Fibroblast of pulmonary artery (primary cell): ENCODE measurements at regions not wholly inside any gene's neighbourhood (a gene's known extent, or its start where the extent isn't known, plus 50 kb on each side); places are given as distances from the start of the nearest gene placed in this dataset.

Source experiments
- DNase-seq: peaks from one replicate; pipeline ENCODE4 v3.0.0-alpha.2; 2010; ENCODE audit warnings: low read depth
- H3K4me3 ChIP-seq: replicated peaks from 2 replicates; pipeline ENCODE4 v1.5.1; 2011; ENCODE audit warnings: low read depth, mild to moderate bottlenecking, control low read depth, low read length, moderate library complexity
- TF ChIP-seq, protein P1 (sequence below): IDR thresholded peaks from 2 replicates; pipeline ENCODE4 v1.5.1; 2011; ENCODE audit warnings: mild to moderate bottlenecking, control low read depth, low read length, inconsistent platforms; ENCODE audit errors: missing control alignments

DNA sequence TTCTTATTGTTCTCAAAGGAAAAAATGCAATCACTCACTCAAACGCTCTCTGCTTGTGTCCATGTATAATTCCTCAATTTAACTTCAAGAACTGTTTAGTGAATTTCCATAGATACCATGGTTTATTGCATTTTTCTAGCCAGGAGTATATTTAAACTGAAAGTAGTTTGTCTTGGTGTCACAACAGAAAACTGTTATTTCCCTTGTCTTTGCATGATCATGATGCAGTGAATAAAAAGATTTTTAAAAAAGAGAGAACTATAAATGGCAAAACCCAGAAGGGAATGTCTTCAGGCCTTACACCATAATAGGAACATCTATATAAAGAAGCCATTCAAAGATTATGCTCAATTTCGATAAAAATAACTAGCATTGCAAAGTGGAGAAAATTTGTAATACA is 523.5 kb upstream of the ADGRL4 start:
- no peak for DNase-seq
- H3K4me3 ChIP-seq = no peak overlapping the region
- TF ChIP-seq, protein P1, sequence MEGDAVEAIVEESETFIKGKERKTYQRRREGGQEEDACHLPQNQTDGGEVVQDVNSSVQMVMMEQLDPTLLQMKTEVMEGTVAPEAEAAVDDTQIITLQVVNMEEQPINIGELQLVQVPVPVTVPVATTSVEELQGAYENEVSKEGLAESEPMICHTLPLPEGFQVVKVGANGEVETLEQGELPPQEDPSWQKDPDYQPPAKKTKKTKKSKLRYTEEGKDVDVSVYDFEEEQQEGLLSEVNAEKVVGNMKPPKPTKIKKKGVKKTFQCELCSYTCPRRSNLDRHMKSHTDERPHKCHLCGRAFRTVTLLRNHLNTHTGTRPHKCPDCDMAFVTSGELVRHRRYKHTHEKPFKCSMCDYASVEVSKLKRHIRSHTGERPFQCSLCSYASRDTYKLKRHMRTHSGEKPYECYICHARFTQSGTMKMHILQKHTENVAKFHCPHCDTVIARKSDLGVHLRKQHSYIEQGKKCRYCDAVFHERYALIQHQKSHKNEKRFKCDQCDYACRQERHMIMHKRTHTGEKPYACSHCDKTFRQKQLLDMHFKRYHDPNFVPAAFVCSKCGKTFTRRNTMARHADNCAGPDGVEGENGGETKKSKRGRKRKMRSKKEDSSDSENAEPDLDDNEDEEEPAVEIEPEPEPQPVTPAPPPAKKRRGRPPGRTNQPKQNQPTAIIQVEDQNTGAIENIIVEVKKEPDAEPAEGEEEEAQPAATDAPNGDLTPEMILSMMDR = no peak

DNA sequence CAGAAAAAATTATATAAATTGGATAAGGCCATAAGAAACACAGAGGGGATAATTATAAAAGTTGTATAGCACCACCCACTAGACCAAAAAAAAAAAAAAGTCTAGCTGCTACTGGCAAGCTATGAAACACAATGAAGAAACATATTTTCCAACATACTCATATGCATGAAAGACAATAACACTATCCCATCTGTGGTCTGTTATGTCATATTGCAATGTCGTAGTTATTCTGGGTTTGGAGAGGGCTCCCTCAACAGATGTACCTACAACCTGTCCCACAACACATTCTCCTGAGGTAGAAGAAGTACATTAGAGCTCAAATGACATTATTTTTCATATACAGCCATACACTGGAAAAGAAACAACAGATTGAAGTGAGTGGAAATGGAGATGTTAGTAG is 517.6 kb upstream of the ADGRL4 start:
- peak; percentile 9 for DNase-seq
- TF ChIP-seq, protein P1 = no peak
- H3K4me3 ChIP-seq = no peak overlapping the region

GRCh38 chr1:79519084-79519760 is 512.7 kb upstream of the ADGRL4 start:
- no peak overlapping the region for H3K4me3 ChIP-seq
- no peak for DNase-seq
- TF ChIP-seq, protein P1 = no peak

DNA sequence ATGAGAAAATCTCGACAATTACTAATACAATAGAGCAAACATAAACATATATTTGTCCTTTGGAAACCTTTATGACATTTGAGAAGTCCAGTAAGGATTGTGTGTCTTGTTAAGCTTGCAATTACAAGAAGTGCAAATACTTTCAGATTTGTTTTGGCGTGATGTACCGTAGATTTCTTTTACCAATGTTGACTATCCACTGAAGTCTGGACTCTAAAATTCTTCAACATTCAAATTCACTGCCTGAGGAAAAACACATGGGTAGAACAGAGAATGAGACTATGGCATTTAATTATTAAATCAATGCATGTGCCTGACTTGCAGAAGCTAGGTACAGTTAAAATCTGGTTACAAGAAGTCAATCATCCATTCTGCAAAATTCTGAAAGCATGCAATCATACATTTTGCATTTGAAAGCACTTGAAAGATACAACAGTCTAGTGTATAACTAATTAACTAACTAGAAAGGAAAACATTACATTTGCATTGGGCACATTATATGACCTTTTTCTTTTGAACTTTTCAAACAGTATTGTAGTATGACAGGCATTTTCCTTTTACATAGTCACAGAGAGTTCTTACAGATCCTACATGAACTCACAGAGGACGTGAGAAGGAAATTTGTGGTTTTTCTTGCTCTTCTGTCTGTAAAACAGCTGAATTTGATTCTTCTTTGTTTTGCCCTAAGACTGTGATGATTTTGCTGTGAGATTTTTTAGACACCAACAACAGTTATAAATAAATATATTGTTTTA is 511.1 kb upstream of the ADGRL4 start:
- no peak overlapping the region for H3K4me3 ChIP-seq
- DNase-seq = no peak
- TF ChIP-seq, protein P1 = no peak

GRCh38 chr1:79507770-79508169 is 501.2 kb upstream of the ADGRL4 start:
- DNase-seq = no peak
- H3K4me3 ChIP-seq = no peak overlapping the region
- TF ChIP-seq, protein P1 = no peak

- TF ChIP-seq, protein P1 = no peak
- no peak overlapping the region for H3K4me3 ChIP-seq
- DNase-seq = peak; percentile 65
Observed at GRCh38 chr1:79501153-79501552, 494.6 kb upstream of the ADGRL4 start.
